Fibroblast of skin of abdomen (primary cell): ENCODE measurements at regions not wholly inside any gene's neighbourhood (a gene's known extent, or its start where the extent isn't known, plus 50 kb on each side); places are given as distances from the start of the nearest gene placed in this dataset.
"Not testable (repeated sequence)": the region's sequence is repeated elsewhere in the genome, so short reads cannot be mapped to it uniquely, and the experiment has no call there.

Experiments
- DNase-seq: peaks from one replicate; pipeline ENCODE4 v3.0.0-alpha.2; 2013

- DNase-seq: no peak
These were observed 1120.0 kb upstream of the CDH10 start for GRCh38 chr5:25764733-25765132.

- DNase-seq: no peak
These were observed 1119.0 kb upstream of the CDH10 start for GRCh38 chr5:25763781-25764180.

GRCh38 chr5:25754895-25755294, 1110.1 kb upstream of the CDH10 start:
- no peak for DNase-seq

GRCh38 chr5:25744908-25745307, 1100.1 kb upstream of the CDH10 start:
- DNase-seq: no peak

- DNase-seq: no peak
These were observed 1071.9 kb upstream of the CDH10 start for GRCh38 chr5:25716680-25717079.

- no peak for DNase-seq
These were observed 1068.5 kb upstream of the CDH10 start for GRCh38 chr5:25713259-25713658.

- DNase-seq: no peak
These were observed 1062.3 kb upstream of the CDH10 start for GRCh38 chr5:25707093-25707492.

- no peak for DNase-seq
These were observed 1057.2 kb upstream of the CDH10 start for GRCh38 chr5:25701936-25702335.

GRCh38 chr5:25694801-25695200, 1050.0 kb upstream of the CDH10 start:
- no peak for DNase-seq

GRCh38 chr5:25688156-25688555, 1043.4 kb upstream of the CDH10 start:
- no peak for DNase-seq

- DNase-seq: no peak
These were observed 1025.0 kb upstream of the CDH10 start for GRCh38 chr5:25669645-25670401.

- DNase-seq: no peak
These were observed 1017.8 kb upstream of the CDH10 start for GRCh38 chr5:25662610-25663009.

- DNase-seq: not testable (repeated sequence)
These were observed 1005.5 kb upstream of the CDH10 start for GRCh38 chr5:25650316-25650715.

GRCh38 chr5:25649628-25650265, 1005.0 kb upstream of the CDH10 start:
- no peak for DNase-seq

- no peak for DNase-seq
These were observed 1001.9 kb upstream of the CDH10 start for GRCh38 chr5:25646421-25647341.

- no peak for DNase-seq
These were observed 996.3 kb upstream of the CDH10 start for GRCh38 chr5:25641124-25641523.

- no peak for DNase-seq
These were observed 974.5 kb upstream of the CDH10 start for GRCh38 chr5:25619273-25619672.

- DNase-seq: no peak
These were observed 974.0 kb upstream of the CDH10 start for GRCh38 chr5:25618821-25619220.

GRCh38 chr5:25614466-25614865, 969.7 kb upstream of the CDH10 start:
- DNase-seq: no peak

- DNase-seq: no peak
These were observed 959.9 kb upstream of the CDH10 start for GRCh38 chr5:25604681-25605080.

GRCh38 chr5:25579111-25579510, 934.3 kb upstream of the CDH10 start:
- DNase-seq: no peak

GRCh38 chr5:25573691-25574090, 928.9 kb upstream of the CDH10 start:
- DNase-seq: no peak

GRCh38 chr5:25570067-25570583, 925.3 kb upstream of the CDH10 start:
- DNase-seq: no peak
